OCI-LY7 (cell line): ENCODE measurements at regions not wholly inside any gene's neighbourhood (a gene's known extent, or its start where the extent isn't known, plus 50 kb on each side); places are given as distances from the start of the nearest gene placed in this dataset.

Source experiments
- CTCF ChIP-seq: fragments of 200-600 bp; sonication (generic); conservative IDR thresholded peaks from 2 replicates; pipeline ENCODE4 v1.5.1; 2014; ENCODE audit warnings: mild to moderate bottlenecking, antibody characterized with exemption, low read length, moderate library complexity, mixed read lengths
- EZH2phosphoT487 ChIP-seq: fragments of 200-600 bp; sonication (generic); IDR thresholded peaks from 2 replicates; pipeline ENCODE4 v1.6.1; 2018; ENCODE audit warnings: low read depth, borderline replicate concordance, mild to moderate bottlenecking, mixed run types, antibody characterized with exemption, low read length, moderate library complexity, mixed read lengths

- TF ChIP-seq CTCF (no peak), EZH2phosphoT487 (no peak)
Observed at GRCh38 chr6:18985996-18986395, 598.8 kb downstream of the RNF144B start.
